ENCODE measurements at regions not wholly inside any gene's neighbourhood (a gene's known extent, or its start where the extent isn't known, plus 50 kb on each side); places are given as distances from the start of the nearest gene placed in this dataset.

- Histone ChIP-seq H3K36me3 (ENCODE audit: control insufficient read depth, insufficient read depth, low read length) (no peaks in the 10 kb centered on the region), H3K4ac (ENCODE audit: low read depth, low read length) (no peak overlapping the region), H3K18ac (ENCODE audit: low read depth, low read length) (no peak overlapping the region), H4K20me1 (ENCODE audit: insufficient read depth, low read length) (no peaks in the 10 kb centered on the region), H2BK120ac (ENCODE audit: low read depth, low read length) (no peak overlapping the region), H3K9ac (ENCODE audit: low read depth, low read length) (no peak overlapping the region), H3K27ac (ENCODE audit: insufficient read depth, low read length) (no peak overlapping the region), H2BK20ac (ENCODE audit: low read depth, low read length) (no peak overlapping the region), H3K9me3 (ENCODE audit: control insufficient read depth, insufficient read depth, low read length) (no peaks in the 10 kb centered on the region), H3K4me1 (ENCODE audit: control insufficient read depth, insufficient read depth, low read length) (peaks cover 1% of the 10 kb centered on the region; the same call in 1 of the 2 replicates), H3K79me1 (ENCODE audit: low read depth in 1 of 2, low read length in 2 of 2) (no peaks in the 10 kb centered on the region), H4K8ac (ENCODE audit: low read depth in 2 of 2, low read length in 2 of 2) (no peak overlapping the region), H3K4me3 (ENCODE audit: insufficient read depth, low read depth, low read length) (no peak overlapping the region), H3K14ac (replicated peaks; ENCODE audit: low read depth, low read length) (no peak overlapping the region), H3K4me2 (ENCODE audit: low read depth, low read length) (no peak overlapping the region), H3K27me3 (ENCODE audit: control insufficient read depth, insufficient read depth, low read length) (no peaks in the 10 kb centered on the region), H2BK15ac (ENCODE audit: low read depth, low read length) (no peak overlapping the region), H4K5ac (ENCODE audit: low read depth, low read length) (no peak overlapping the region), H3K56ac (ENCODE audit: extremely low read depth, insufficient read depth, low read length) (no peak overlapping the region), H4K91ac (ENCODE audit: insufficient read depth, low read depth, low read length) (no peak overlapping the region), H3K23ac (ENCODE audit: low read depth, low read length) (no peak overlapping the region), H2AK5ac (ENCODE audit: low read depth, low read length) (no peak overlapping the region), H3K9me1 (ENCODE audit: insufficient read depth, low read length) (no peaks in the 10 kb centered on the region), H2BK5ac (ENCODE audit: low read depth, low read length, poor library complexity, severe bottlenecking) (no peak overlapping the region), H2AK9ac (replicated peaks; ENCODE audit: low read depth, low read length, poor library complexity) (no peak overlapping the region), H2AFZ (replicated peaks; ENCODE audit: low read length, poor library complexity) (peak overlapping the region; percentile 18)
- no peak for ATAC-seq (ENCODE audit: low read depth)
- no TSS peak for BruUV-seq (replicated peaks)
- in situ Hi-C loops (cut with MboI; ENCODE audit: low sequenced_read_pairs) (no loop called here), dilution Hi-C loops (cut with HindIII; ENCODE audit: low sequenced_read_pairs, unreplicated experiment) (no loop called here), intact Hi-C loops (cut with micrococcal nuclease) (no loop called here)
- POLR2A ChIA-PET (ENCODE audit: unreplicated experiment), result no interaction called here
- CTCF ChIA-PET, result no interaction called here
- no peak for DNase-seq
- no CpG with 5 or more reads among the region's 9 CpGs for WGBS, 2 experiments (ENCODE audit: extremely low coverage in 2 of 2, insufficient read length in 1 of 2)
- TF ChIP-seq NFE2L2 (IDR thresholded peaks at IDR 0.05; ENCODE audit: low read depth, low read length), result no peak
- no peak for TF ChIP-seq MAFK (IDR thresholded peaks at IDR 0.05; ENCODE audit: low read depth, low read length)
- TF ChIP-seq RFX5 (IDR thresholded peaks at IDR 0.05; ENCODE audit: low read depth, low read length), result no peak
Observed at GRCh38 chr4:182969651-182970279, 52.6 kb upstream of the DCTD start.
